ENCODE measurements at regions not wholly inside any gene's neighbourhood (a gene's known extent, or its start where the extent isn't known, plus 50 kb on each side); places are given as distances from the start of the nearest gene placed in this dataset.

GRCh38 chr6:105587349-105588122 is 184.7 kb upstream of the PREP start:
- DNase-seq (ENCODE audit: low spot score), result no peak

GRCh38 chr6:105578179-105578707 is 175.4 kb upstream of the PREP start:
- DNase-seq (ENCODE audit: low spot score), result no peak

DNA sequence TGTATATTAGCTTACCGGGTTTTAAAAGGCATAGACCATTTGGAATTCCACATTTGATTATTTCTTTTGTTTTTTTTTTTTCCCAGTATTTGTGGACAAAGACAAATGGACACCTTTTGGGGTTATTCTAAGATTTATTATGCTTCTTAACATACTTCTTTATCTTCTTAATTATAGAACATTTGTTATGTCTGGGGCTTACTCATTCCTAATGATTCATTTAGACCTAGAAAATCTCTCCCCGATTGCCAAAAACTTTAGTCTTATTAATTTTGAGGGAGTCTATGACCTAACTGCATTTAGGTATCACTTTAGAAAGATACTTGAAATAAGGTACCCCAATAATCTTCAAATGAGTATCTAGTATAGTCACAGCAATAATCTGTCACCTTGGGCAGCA is 170.7 kb upstream of the PREP start:
- no peak for DNase-seq (ENCODE audit: low spot score)

DNA sequence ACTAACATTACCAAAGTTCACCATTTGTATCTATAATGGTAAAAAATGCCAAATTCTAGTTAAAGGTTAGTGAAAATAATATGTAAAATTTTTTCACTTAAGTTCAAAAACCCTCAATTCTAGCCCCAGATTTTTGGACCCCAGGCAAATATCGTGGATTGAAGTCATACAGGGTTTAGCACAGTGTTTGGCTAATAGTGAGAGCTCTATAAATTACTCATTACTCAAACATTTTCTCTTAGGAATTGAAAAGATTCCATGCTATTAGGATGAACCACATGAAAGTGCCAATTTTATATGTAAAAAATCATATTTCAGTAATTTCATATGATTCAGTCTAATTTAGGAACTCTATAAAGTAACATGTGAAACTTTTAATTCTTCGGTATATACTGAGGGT is 170.3 kb upstream of the PREP start:
- DNase-seq (ENCODE audit: low spot score), result no peak

- DNase-seq (ENCODE audit: low spot score), result no peak
These were observed 167.5 kb upstream of the PREP start for GRCh38 chr6:105570416-105570815.

DNA sequence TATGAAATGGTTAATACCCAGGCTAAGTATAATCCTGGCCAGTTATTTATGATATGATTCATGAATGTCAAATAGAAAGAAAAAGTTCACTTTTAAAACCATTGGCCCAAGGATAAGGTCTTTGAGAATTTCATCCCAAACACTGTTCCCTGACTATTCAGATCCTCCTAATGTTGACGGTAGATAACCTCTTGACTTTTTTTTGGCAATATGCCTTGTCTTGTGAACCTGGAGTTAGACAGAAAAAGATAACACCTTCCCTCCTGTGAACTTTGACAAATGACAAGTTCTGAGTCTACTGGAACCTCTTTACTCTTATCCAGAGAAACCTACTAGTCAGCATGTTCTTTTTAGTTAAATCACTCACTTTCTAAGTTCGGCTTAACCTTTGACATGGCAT is 166.8 kb upstream of the PREP start:
- DNase-seq (ENCODE audit: low spot score), result no peak

GRCh38 chr6:105568751-105569150 is 165.9 kb upstream of the PREP start:
- DNase-seq (ENCODE audit: low spot score), result no peak

GRCh38 chr6:105568142-105568541 is 165.3 kb upstream of the PREP start:
- no peak for DNase-seq (ENCODE audit: low spot score)

GRCh38 chr6:105567140-105567539 is 164.3 kb upstream of the PREP start:
- no peak for DNase-seq (ENCODE audit: low spot score)

DNA sequence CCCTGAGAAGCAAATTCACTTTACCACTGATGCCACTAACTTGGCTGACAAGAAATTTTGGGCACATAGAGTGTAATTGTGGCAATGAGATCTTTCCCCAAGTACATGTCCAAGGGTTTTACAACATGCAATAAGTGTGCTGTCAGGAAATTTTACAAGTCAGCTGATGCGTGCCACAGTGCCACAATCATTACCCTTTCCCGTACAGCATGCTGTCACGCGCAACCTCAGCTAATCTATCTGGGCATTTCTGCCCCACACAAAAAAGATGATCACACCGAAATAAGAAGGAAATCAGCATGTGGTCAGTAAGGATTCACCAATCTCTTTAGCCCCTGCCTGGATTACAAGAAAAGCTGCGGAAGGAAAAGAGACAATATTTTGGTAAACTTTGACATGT is 163.6 kb upstream of the PREP start:
- no peak for DNase-seq (ENCODE audit: low spot score)

DNA sequence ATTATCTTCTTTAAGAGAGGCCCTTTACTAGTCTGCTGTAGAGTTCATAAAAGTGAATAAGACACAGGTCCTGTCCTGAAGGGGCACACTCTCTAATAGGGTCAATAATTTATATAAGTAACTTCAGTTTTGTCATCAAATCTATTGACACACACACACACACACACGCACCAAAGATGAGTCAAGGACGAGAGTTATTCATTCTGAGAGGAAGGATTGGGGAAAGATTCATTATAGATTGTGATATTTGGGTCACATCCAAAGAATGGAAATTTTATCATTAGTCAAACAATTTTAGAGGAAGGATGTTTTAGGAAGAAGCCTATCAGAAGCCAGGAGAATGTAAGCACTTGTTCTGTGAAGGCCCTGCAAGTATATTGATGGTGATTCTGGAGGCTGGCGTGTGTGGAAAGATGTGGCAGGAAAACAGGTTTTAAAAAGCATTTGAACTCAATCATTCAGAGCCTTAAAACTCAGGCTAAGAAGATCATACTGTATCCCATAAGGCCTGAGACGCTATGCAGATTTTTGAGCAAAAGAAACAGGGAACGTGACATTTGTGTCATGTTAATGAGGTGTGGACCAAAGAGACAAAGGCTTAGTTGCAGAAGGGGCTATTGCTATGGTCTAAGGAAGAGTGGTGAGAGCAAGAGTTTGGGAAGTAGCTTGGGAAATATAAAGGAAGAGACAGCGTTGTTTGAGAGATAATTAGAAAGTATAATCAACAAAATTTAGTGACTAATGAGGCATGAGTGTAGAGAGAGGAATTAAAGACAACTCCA is 161.4 kb upstream of the PREP start:
- DNase-seq (ENCODE audit: low spot score), result no peak

GRCh38 chr6:105562027-105562426 is 159.1 kb upstream of the PREP start:
- DNase-seq (ENCODE audit: low spot score), result no peak

GRCh38 chr6:105561486-105561885 is 158.6 kb upstream of the PREP start:
- no peak for DNase-seq (ENCODE audit: low spot score)

GRCh38 chr6:105560611-105561066 is 157.8 kb upstream of the PREP start:
- DNase-seq (ENCODE audit: low spot score), result no peak

- no peak for DNase-seq (ENCODE audit: low spot score)
These were observed 154.4 kb upstream of the PREP start for GRCh38 chr6:105557291-105557690.

- DNase-seq (ENCODE audit: low spot score), result no peak
These were observed 150.3 kb upstream of the PREP start for GRCh38 chr6:105553171-105553570.

DNA sequence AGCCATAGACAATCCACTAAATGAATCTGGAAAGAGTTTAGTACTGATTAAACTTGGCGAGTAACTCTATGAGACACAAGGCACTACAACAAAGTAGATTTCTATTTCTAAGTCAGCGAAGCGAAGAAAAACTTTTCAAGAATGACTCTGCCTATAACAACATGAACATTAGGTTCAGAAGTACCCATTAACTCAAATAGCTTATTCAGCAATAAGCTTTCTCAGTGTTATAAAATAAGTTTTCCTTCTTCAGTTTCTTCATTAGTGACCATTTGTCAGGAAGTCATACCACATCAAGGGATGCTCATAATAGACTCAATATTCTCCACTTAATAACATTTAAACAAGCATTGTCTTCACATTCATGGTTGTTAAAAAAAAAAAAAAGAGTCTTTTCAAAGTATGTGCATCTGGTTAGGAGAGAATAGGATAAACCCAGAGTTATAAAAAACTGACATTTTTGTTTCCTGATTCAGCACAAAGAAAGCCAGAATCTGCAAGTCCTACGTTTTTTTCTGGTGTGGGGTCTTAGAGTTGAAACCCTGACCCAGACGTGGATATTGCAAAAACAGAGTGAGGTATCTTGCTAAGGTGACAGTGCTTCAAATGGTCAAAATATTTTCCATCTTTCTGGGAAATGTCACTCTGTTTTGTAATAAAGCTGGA is 148.2 kb upstream of the PREP start:
- DNase-seq (ENCODE audit: low spot score), result no peak

DNA sequence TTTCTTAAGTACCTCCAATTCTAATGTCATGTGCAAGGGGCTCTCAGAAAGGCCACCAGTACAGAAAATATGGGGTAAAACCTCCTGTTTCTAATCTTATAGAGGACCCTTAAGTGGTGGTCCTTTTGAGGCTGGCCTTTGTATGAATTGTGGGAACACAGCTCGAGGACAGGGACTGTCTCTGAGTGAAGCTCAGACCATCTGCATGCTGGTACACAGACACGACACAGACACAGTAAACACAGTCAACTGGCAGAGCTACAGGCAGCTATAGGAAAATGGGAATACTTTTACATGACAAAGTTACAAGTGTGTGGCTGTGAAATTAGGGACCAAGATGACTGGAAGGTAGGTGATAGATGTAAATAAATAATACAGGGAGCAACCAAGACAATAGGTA is 143.9 kb upstream of the PREP start:
- DNase-seq (ENCODE audit: low spot score), result no peak

DNA sequence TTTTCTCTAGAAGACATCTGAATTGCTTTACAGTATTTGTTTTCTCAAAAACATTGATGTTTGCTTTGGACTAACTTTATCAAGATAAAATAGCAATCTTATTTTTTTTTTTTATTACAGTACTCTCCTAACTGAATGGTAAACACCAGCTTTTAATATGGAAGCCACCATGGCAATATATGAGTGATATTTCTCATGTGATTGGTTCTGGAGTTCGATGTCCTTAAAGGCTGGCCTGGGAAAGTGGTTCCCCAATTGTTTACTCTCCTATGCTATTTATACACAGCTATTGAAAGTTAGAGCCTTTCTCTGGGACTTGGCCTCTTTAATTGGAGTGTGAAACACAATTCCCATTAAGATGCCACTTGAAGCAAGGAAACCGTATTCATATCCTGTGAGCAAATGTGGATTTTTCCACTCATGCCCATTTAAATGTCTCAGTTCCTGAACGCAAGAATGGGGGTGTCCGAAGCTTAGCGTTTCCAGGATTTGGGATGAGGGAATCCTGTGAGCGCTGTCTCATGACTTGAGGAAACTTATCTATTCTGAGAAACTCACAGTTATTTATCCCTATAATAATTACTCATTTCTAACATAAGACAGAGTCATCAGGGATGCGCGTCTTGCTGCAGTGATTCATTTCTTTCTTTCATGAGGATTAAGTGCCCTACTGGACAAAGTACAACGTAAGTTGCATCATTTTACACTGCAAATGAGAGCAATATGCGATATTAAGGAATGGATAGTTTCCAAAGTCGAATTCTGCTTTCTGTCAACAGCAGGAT is 143.3 kb upstream of the PREP start:
- DNase-seq (ENCODE audit: low spot score), result peak; percentile 12

- DNase-seq (ENCODE audit: low spot score), result no peak
These were observed 142.5 kb upstream of the PREP start for GRCh38 chr6:105545228-105545920.

GRCh38 chr6:105539911-105540310 is 137.0 kb upstream of the PREP start:
- DNase-seq (ENCODE audit: low spot score), result no peak
